Uterus (tissue), 3 donors: ENCODE measurements at regions not wholly inside any gene's neighbourhood (a gene's known extent, or its start where the extent isn't known, plus 50 kb on each side); places are given as distances from the start of the nearest gene placed in this dataset.

Experiments
- DNase-seq, 2 donors: peaks; one replicate each; pipeline ENCODE4 v3.0.0-alpha.2; 2019 to 2020
- H3K27ac ChIP-seq, 2 donors: fragments of 200-600 bp; sonication (generic); 1 replicate in 1 of 2; 2 replicates in 1 of 2; pipeline ENCODE4 v1.5.1; 2016 to 2018
- H3K27me3 ChIP-seq, 2 donors: fragments of 200-600 bp; sonication (generic); one replicate each; pipeline ENCODE4 v1.5.1; 2018 to 2019; ENCODE audit warnings: control low read depth in 1 of 2
- H3K36me3 ChIP-seq, 2 donors: fragments of 200-600 bp; sonication (generic); one replicate each; pipeline ENCODE4 v1.5.1; 2019; ENCODE audit warnings: control low read depth in 1 of 2
- H3K4me1 ChIP-seq, 2 donors: fragments of 200-600 bp; sonication (generic); one replicate each; pipeline ENCODE4 v1.5.1; 2018 to 2019; ENCODE audit warnings: control low read depth in 1 of 2
- H3K4me3 ChIP-seq, 2 donors: fragments of 200-600 bp; sonication (generic); 1 replicate in 1 of 2; 2 replicates in 1 of 2; pipeline ENCODE4 v1.5.1; 2018 to 2019; ENCODE audit warnings: mild to moderate bottlenecking in 1 of 2
- H3K9me3 ChIP-seq, 2 donors: fragments of 200-600 bp; sonication (generic); one replicate each; pipeline ENCODE4 v1.5.1; 2019; ENCODE audit warnings: control low read depth in 1 of 2
- CTCF ChIP-seq, 4 experiments: fragments of 200-600 bp in 2 of 4; fragments of 450-650 bp in 2 of 4; sonication (generic) in 2 of 4; IDR thresholded peaks; one replicate each; pipeline ENCODE4 v1.5.1; 2016 to 2019; ENCODE audit warnings: antibody characterized with exemption in 4 of 4, mild to moderate bottlenecking in 2 of 4, moderate library complexity in 1 of 4
- POLR2A ChIP-seq, 2 donors: fragments of 450-650 bp; IDR thresholded peaks; one replicate each; pipeline ENCODE4 v1.6.1; 2016; ENCODE audit warnings: antibody characterized with exemption in 2 of 2, mild to moderate bottlenecking in 1 of 2, moderate library complexity in 1 of 2
- intact Hi-C: fragments of 100-400 bp; cut with DNase I; formaldehyde crosslinking; loops from one replicate; pipeline ENCODE4 v1.15.1; 2023; ENCODE audit warnings: low total_unique reads
- donor health status: DM: yes; HTN: yes; CAD: no.

- Histone ChIP-seq H3K27me3 (no peaks in the 10 kb centered on the region), H3K4me3 (no peak overlapping the region), H3K4me1 (peaks cover 0 to 6% of the 10 kb centered on the region in 2 donors), H3K27ac (no peak overlapping the region), H3K36me3 (no peaks in the 10 kb centered on the region), H3K9me3 (no peaks in the 10 kb centered on the region)
- DNase-seq: no peak
- TF ChIP-seq POLR2A (IDR thresholded peaks at IDR 0.05) (no peak), CTCF (IDR thresholded peaks at IDR 0.05) (no peak)
- intact Hi-C loops: no loop called here
Observed at GRCh38 chr16:50466170-50466569, 82.0 kb upstream of the NKD1 start.

GRCh38 chr16:50464325-50465290 is 83.6 kb upstream of the NKD1 start:
- Histone ChIP-seq H3K9me3 (no peaks in the 10 kb centered on the region), H3K4me1 (peaks cover 0 to 6% of the 10 kb centered on the region in 2 donors), H3K27ac (no peak overlapping the region), H3K27me3 (no peaks in the 10 kb centered on the region), H3K4me3 (no peak overlapping the region), H3K36me3 (no peaks in the 10 kb centered on the region)
- TF ChIP-seq POLR2A (IDR thresholded peaks at IDR 0.05) (no peak), CTCF (IDR thresholded peaks at IDR 0.05) (no peak)
- no peak for DNase-seq
- intact Hi-C loops: no loop called here

GRCh38 chr16:50463581-50464324 is 84.4 kb upstream of the NKD1 start:
- TF ChIP-seq CTCF (IDR thresholded peaks at IDR 0.05) (no peak), POLR2A (IDR thresholded peaks at IDR 0.05) (no peak)
- no peaks in the 10 kb centered on the region for H3K36me3 ChIP-seq
- no peak overlapping the region for H3K4me3 ChIP-seq
- peaks cover 0 to 6% of the 10 kb centered on the region in 2 donors for H3K4me1 ChIP-seq
- no peak for DNase-seq
- intact Hi-C loops: no loop called here
- no peaks in the 10 kb centered on the region for H3K9me3 ChIP-seq
- H3K27me3 ChIP-seq: no peaks in the 10 kb centered on the region
- no peak overlapping the region for H3K27ac ChIP-seq

GRCh38 chr16:50462793-50463507 is 85.2 kb upstream of the NKD1 start:
- intact Hi-C loops: no loop called here
- no peak overlapping the region for H3K4me3 ChIP-seq

More at GRCh38 chr16:50462793-50463507, 85.2 kb upstream of the NKD1 start:
- Histone ChIP-seq H3K9me3 (no peaks in the 10 kb centered on the region), H3K27me3 (no peaks in the 10 kb centered on the region), H3K4me1 (peaks cover 0 to 2% of the 10 kb centered on the region in 2 donors), H3K27ac (no peak overlapping the region), H3K36me3 (no peaks in the 10 kb centered on the region)
- no peak for TF ChIP-seq POLR2A (IDR thresholded peaks at IDR 0.05)
- TF ChIP-seq CTCF (IDR thresholded peaks at IDR 0.05): no peak
- DNase-seq: no peak
